Activated gamma-delta T cell treated with Interleukin-2 at 50 U/mL for 16 hours (primary cell): ENCODE measurements at regions not wholly inside any gene's neighbourhood (a gene's known extent, or its start where the extent isn't known, plus 50 kb on each side); places are given as distances from the start of the nearest gene placed in this dataset.

Source experiments
- DNase-seq: peaks from one replicate; pipeline ENCODE4 v3.0.0-alpha.2; 2020

- no peak for DNase-seq
These were observed 302.9 kb upstream of the EPHA5 start for GRCh38 chr4:65973186-65973585.

GRCh38 chr4:65971686-65972085, 301.4 kb upstream of the EPHA5 start:
- DNase-seq, result no peak

- DNase-seq, result no peak
These were observed 298.7 kb upstream of the EPHA5 start for GRCh38 chr4:65968831-65969558.

- no peak for DNase-seq
These were observed 290.5 kb upstream of the EPHA5 start for GRCh38 chr4:65960751-65961150.

- no peak for DNase-seq
These were observed 284.1 kb upstream of the EPHA5 start for GRCh38 chr4:65954416-65954815.

GRCh38 chr4:65951177-65951576, 280.9 kb upstream of the EPHA5 start:
- DNase-seq, result no peak

- no peak for DNase-seq
These were observed 272.8 kb upstream of the EPHA5 start for GRCh38 chr4:65943076-65943475.

- no peak for DNase-seq
These were observed 254.6 kb upstream of the EPHA5 start for GRCh38 chr4:65924843-65925242.

- DNase-seq, result no peak
These were observed 253.3 kb upstream of the EPHA5 start for GRCh38 chr4:65923616-65924015.

- DNase-seq, result no peak
These were observed 250.9 kb upstream of the EPHA5 start for GRCh38 chr4:65921180-65921579.

- no peak for DNase-seq
These were observed 248.6 kb upstream of the EPHA5 start for GRCh38 chr4:65918872-65919271.

GRCh38 chr4:65918212-65918611, 247.9 kb upstream of the EPHA5 start:
- no peak for DNase-seq

GRCh38 chr4:65917486-65917885, 247.2 kb upstream of the EPHA5 start:
- DNase-seq, result no peak

- no peak for DNase-seq
These were observed 241.4 kb upstream of the EPHA5 start for GRCh38 chr4:65911720-65912119.

- no peak for DNase-seq
These were observed 223.9 kb upstream of the EPHA5 start for GRCh38 chr4:65893957-65894755.

GRCh38 chr4:65893271-65893670, 223.0 kb upstream of the EPHA5 start:
- DNase-seq, result no peak

GRCh38 chr4:65880594-65880993, 210.3 kb upstream of the EPHA5 start:
- no peak for DNase-seq

- DNase-seq, result no peak
These were observed 198.0 kb upstream of the EPHA5 start for GRCh38 chr4:65868096-65868824.

- no peak for DNase-seq
These were observed 195.2 kb upstream of the EPHA5 start for GRCh38 chr4:65865489-65865888.

- no peak for DNase-seq
These were observed 191.7 kb upstream of the EPHA5 start for GRCh38 chr4:65861993-65862392.

GRCh38 chr4:65845199-65845773, 175.0 kb upstream of the EPHA5 start:
- DNase-seq, result no peak

- DNase-seq, result no peak
These were observed 169.1 kb upstream of the EPHA5 start for GRCh38 chr4:65839164-65839931.

- DNase-seq, result no peak
These were observed 164.4 kb upstream of the EPHA5 start for GRCh38 chr4:65834707-65835106.
